ENCODE measurements at regions not wholly inside any gene's neighbourhood (a gene's known extent, or its start where the extent isn't known, plus 50 kb on each side); places are given as distances from the start of the nearest gene placed in this dataset.

GRCh38 chr17:77779711-77780539, 178.6 kb upstream of the TNRC6C start:
- no peak overlapping the region for H3K4me3 ChIP-seq (ENCODE audit: low read length)
- DNase-seq (ENCODE audit: low read depth): no peak
- TF ChIP-seq CTCF (conservative IDR thresholded peaks at IDR 0.05; ENCODE audit: low read depth, low read length): no peak

DNA sequence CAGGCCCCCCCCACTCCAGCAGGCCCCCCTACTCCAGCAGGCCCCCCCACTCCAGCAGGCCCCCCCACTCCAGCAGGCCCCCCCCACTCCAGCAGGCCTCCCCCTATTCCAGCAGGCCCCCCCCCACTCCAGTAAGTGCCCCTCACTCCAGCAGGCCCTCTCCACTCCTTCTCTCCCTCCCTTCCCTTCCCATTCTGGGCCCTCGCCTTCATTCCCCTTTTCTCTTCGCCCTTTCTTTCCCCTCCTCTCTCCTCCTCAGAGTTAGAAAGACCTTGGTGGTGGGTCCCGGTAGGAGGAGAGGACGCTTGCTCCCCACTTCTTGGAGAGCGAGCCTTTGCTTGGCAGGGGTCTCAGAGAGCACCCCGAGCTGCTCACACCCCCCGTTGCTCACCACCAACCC, 177.0 kb upstream of the TNRC6C start:
- no peak overlapping the region for H3K4me3 ChIP-seq (ENCODE audit: low read length)
- TF ChIP-seq CTCF (conservative IDR thresholded peaks at IDR 0.05; ENCODE audit: low read depth, low read length): no peak
- no peak for DNase-seq (ENCODE audit: low read depth)

DNA sequence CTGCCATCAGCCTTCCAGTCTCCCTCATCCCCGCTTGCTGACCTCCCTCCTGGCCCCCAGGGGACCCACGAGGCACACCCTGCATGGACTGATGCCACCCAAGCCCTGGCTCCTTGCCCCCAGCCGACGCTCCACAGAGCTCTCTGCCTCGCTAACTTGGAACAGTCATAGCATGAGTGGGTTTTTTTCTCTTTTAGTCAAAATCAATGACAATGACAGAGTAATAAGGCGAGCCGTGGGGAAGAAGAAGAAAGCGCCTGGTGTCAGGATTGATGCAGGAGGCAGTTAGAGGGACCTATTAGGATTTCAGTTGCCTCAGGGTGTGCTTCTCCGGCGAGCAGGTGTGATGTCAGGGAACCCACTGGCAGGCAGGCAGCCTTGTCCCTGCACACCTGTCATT, 176.3 kb upstream of the TNRC6C start:
- H3K4me3 ChIP-seq (ENCODE audit: low read length): no peak overlapping the region
- no peak for TF ChIP-seq CTCF (conservative IDR thresholded peaks at IDR 0.05; ENCODE audit: low read depth, low read length)
- DNase-seq (ENCODE audit: low read depth): no peak

DNA sequence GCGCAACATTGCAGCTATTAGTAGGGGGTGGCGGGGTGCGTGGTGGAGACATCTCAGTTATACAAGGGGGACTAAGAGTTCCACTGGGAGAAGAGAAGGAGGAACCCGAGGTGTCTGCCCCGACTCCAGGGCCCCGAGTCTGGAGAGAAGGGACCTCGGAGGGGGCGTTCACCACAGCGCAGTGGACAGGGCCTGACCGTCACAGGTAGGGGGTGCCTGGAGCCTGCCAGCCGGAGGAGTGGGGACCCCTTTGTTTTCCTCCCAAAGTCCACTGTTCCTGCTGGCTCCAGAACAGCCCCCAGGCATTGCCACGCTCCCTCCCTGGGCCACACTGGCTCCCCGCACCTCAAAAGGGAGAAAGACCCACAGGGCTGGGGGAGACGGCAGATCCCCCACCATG, 175.9 kb upstream of the TNRC6C start:
- no peak for TF ChIP-seq CTCF (conservative IDR thresholded peaks at IDR 0.05; ENCODE audit: low read depth, low read length)
- DNase-seq (ENCODE audit: low read depth): no peak
- no peak overlapping the region for H3K4me3 ChIP-seq (ENCODE audit: low read length)

- H3K4me3 ChIP-seq (ENCODE audit: low read length): no peak overlapping the region
- DNase-seq (ENCODE audit: low read depth): no peak
- TF ChIP-seq CTCF (conservative IDR thresholded peaks at IDR 0.05; ENCODE audit: low read depth, low read length): no peak
Observed at GRCh38 chr17:77783991-77784820, 174.3 kb upstream of the TNRC6C start.

GRCh38 chr17:77785312-77785905, 173.1 kb upstream of the TNRC6C start:
- TF ChIP-seq CTCF (conservative IDR thresholded peaks at IDR 0.05; ENCODE audit: low read depth, low read length): no peak
- DNase-seq (ENCODE audit: low read depth): no peak
- H3K4me3 ChIP-seq (ENCODE audit: low read length): no peak overlapping the region
